ENCODE measurements at regions not wholly inside any gene's neighbourhood (a gene's known extent, or its start where the extent isn't known, plus 50 kb on each side); places are given as distances from the start of the nearest gene placed in this dataset.
"Not testable (repeated sequence)": the region's sequence is repeated elsewhere in the genome, so short reads cannot be mapped to it uniquely, and the experiment has no call there.

DNA sequence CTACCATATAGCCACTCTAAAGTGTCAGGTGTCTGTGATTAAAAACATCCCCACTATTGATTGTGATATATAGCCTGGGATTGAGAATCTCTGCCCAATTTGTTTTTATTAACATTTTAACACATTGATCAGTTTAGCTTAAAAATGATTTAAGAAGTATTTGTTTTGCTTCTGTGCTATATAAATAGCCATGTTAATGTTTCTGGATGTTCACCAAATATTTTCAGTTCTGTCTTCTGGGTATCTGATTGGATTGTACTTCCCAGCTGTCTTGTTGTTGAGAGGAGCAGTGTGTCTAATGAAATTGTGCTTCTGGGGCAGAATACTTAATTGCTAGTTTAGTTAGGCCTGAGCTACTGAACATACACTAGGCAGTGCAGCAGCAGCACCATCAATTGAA, 126.6 kb upstream of the TUSC1 start:
- ATAC-seq (ENCODE audit: low read depth) (no peak), DNase-seq (ENCODE audit: low spot score) (no peak)
- TF ChIP-seq, protein P1, sequence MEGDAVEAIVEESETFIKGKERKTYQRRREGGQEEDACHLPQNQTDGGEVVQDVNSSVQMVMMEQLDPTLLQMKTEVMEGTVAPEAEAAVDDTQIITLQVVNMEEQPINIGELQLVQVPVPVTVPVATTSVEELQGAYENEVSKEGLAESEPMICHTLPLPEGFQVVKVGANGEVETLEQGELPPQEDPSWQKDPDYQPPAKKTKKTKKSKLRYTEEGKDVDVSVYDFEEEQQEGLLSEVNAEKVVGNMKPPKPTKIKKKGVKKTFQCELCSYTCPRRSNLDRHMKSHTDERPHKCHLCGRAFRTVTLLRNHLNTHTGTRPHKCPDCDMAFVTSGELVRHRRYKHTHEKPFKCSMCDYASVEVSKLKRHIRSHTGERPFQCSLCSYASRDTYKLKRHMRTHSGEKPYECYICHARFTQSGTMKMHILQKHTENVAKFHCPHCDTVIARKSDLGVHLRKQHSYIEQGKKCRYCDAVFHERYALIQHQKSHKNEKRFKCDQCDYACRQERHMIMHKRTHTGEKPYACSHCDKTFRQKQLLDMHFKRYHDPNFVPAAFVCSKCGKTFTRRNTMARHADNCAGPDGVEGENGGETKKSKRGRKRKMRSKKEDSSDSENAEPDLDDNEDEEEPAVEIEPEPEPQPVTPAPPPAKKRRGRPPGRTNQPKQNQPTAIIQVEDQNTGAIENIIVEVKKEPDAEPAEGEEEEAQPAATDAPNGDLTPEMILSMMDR (IDR thresholded peaks at IDR 0.05; ENCODE audit: poor library complexity, severe bottlenecking), result no peak
- H3K4me1 ChIP-seq (ENCODE audit: insufficient read depth, poor library complexity, severe bottlenecking), result no peaks in the 10 kb centered on the region
- no peaks in the 10 kb centered on the region for H3K9me3 ChIP-seq (ENCODE audit: severe bottlenecking)
- H3K36me3 ChIP-seq (ENCODE audit: low read depth), result no peaks in the 10 kb centered on the region
- H3K27me3 ChIP-seq (ENCODE audit: insufficient read depth, poor library complexity, severe bottlenecking), result no peaks in the 10 kb centered on the region
- H3K27ac ChIP-seq (ENCODE audit: poor library complexity, severe bottlenecking), result no peak overlapping the region
- no peak overlapping the region for H3K4me3 ChIP-seq (ENCODE audit: severe bottlenecking)

DNA sequence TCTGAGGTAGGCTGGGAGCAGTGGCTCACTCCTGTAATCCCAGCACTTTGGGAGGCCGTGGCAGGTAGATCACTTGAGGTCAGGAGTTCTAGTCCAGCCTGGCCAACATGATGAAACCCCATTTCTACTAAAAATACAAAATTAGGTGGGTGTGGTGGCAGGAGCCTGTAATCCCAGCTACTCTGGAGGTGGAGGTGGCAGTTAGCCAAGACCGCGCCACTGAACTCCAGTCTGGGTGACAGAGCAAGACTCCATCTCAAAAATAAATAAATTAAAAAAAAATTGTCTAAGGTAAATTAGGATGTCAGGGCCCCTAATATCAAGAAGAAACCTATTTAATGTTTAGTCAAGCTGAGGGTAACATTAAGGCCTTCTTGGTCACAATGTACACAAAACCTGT, 123.7 kb upstream of the TUSC1 start:
- not testable (repeated sequence) for H3K27me3 ChIP-seq (ENCODE audit: insufficient read depth, poor library complexity, severe bottlenecking); ATAC-seq (ENCODE audit: low read depth); H3K9me3 ChIP-seq (ENCODE audit: severe bottlenecking); H3K4me1 ChIP-seq (ENCODE audit: insufficient read depth, poor library complexity, severe bottlenecking); DNase-seq (ENCODE audit: low spot score); H3K4me3 ChIP-seq (ENCODE audit: severe bottlenecking); H3K27ac ChIP-seq (ENCODE audit: poor library complexity, severe bottlenecking); H3K36me3 ChIP-seq (ENCODE audit: low read depth)

DNA sequence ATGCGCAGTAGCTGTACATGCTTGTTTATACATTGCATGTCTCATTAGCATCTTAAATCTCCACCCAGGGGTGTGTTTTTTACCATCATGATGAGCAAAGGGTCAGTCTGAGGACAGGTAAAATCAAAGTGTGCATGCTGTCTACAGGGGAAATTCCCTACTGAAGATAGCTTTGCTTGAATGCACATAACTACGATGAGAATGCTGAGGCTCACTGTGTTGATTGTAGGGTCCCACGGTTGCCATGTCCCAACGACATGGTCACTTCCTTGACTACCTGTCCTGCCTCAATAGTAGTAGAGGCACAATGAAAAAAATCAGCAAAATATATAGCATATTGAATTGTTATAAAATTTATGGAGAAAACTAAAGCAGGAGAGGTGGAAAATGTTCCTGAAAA, 95.6 kb upstream of the TUSC1 start:
- ATAC-seq (ENCODE audit: low read depth), result no peak
- H3K36me3 ChIP-seq (ENCODE audit: low read depth), result no peaks in the 10 kb centered on the region
- no peaks in the 10 kb centered on the region for H3K4me1 ChIP-seq (ENCODE audit: insufficient read depth, poor library complexity, severe bottlenecking)
- TF ChIP-seq, protein P1 (IDR thresholded peaks at IDR 0.05; ENCODE audit: poor library complexity, severe bottlenecking), result no peak
- H3K4me3 ChIP-seq (ENCODE audit: severe bottlenecking), result no peak overlapping the region
- no peak for DNase-seq (ENCODE audit: low spot score)
- H3K9me3 ChIP-seq (ENCODE audit: severe bottlenecking), result no peaks in the 10 kb centered on the region
- H3K27ac ChIP-seq (ENCODE audit: poor library complexity, severe bottlenecking), result no peak overlapping the region
- H3K27me3 ChIP-seq (ENCODE audit: insufficient read depth, poor library complexity, severe bottlenecking), result peaks cover 7% of the 10 kb centered on the region

DNA sequence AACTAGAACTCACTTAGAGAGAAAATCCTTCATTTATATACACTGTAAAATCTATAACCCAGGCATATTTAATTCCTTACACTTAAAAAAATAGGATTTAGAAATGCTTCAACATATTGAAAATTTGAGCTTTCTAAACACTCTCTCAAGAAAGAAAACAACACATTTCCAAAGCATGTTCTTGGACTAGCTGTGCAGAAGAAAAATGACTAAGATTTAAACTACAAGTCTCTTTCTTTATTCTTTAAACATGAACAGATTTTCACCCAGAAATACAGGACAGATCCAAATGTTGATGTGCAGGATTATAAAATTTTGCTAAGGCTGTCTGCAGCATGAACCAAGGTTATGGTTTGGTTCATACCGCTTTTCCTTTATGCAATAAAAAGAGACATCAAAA, 77.7 kb upstream of the TUSC1 start:
- H3K9me3 ChIP-seq (ENCODE audit: severe bottlenecking), result no peaks in the 10 kb centered on the region
- no peaks in the 10 kb centered on the region for H3K4me1 ChIP-seq (ENCODE audit: insufficient read depth, poor library complexity, severe bottlenecking)
- no peak overlapping the region for H3K27ac ChIP-seq (ENCODE audit: poor library complexity, severe bottlenecking)
- DNase-seq (ENCODE audit: low spot score) (no peak), ATAC-seq (ENCODE audit: low read depth) (no peak)
- H3K36me3 ChIP-seq (ENCODE audit: low read depth), result no peaks in the 10 kb centered on the region
- peaks cover 6% of the 10 kb centered on the region for H3K27me3 ChIP-seq (ENCODE audit: insufficient read depth, poor library complexity, severe bottlenecking)
- H3K4me3 ChIP-seq (ENCODE audit: severe bottlenecking), result no peak overlapping the region
- TF ChIP-seq, protein P1 (IDR thresholded peaks at IDR 0.05; ENCODE audit: poor library complexity, severe bottlenecking), result no peak

DNA sequence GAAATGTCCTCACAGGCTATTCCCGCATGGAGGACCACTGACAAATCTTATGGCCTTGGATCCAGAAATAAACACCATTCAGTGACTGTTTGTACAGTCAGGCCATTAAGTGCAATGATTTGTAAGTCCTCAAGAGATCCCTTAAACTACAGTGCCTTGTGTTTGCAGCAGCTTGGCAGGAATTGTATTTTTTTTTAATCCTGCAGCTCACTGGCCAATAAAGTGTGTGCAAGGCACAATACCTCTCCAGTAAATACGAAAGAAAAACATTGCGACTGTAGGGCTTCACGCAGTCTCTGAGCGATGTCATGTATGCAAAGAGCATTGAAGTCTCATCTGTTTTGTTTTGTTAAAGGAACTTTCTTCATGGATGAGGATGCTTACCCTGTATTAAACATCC, 74.2 kb upstream of the TUSC1 start:
- DNase-seq (ENCODE audit: low spot score), result no peak
- ATAC-seq (ENCODE audit: low read depth), result no peak
- TF ChIP-seq, protein P1 (IDR thresholded peaks at IDR 0.05; ENCODE audit: poor library complexity, severe bottlenecking), result no peak
- H3K4me1 ChIP-seq (ENCODE audit: insufficient read depth, poor library complexity, severe bottlenecking), result no peaks in the 10 kb centered on the region
- H3K4me3 ChIP-seq (ENCODE audit: severe bottlenecking), result no peak overlapping the region
- peaks cover 7% of the 10 kb centered on the region for H3K27me3 ChIP-seq (ENCODE audit: insufficient read depth, poor library complexity, severe bottlenecking)
- no peak overlapping the region for H3K27ac ChIP-seq (ENCODE audit: poor library complexity, severe bottlenecking)
- H3K36me3 ChIP-seq (ENCODE audit: low read depth), result no peaks in the 10 kb centered on the region
- no peaks in the 10 kb centered on the region for H3K9me3 ChIP-seq (ENCODE audit: severe bottlenecking)

Data from RWPE2 (cell line).